Gastroesophageal sphincter (tissue), 3 donors: ENCODE measurements at regions not wholly inside any gene's neighbourhood (a gene's known extent, or its start where the extent isn't known, plus 50 kb on each side); places are given as distances from the start of the nearest gene placed in this dataset.

Experiments
- CTCF ChIP-seq, 4 experiments: fragments of 200-600 bp in 2 of 4; fragments of 450-650 bp in 2 of 4; sonication (generic) in 1 of 4; IDR thresholded peaks; one replicate each; pipeline ENCODE4 v1.5.1; 2017 to 2019; ENCODE audit warnings: antibody characterized with exemption in 4 of 4, mild to moderate bottlenecking in 2 of 4, moderate library complexity in 2 of 4
- EP300 ChIP-seq: sonication (generic); formaldehyde crosslinking; IDR thresholded peaks from one replicate; pipeline ENCODE4 v1.6.1; 2017; ENCODE audit warnings: antibody characterized with exemption, mild to moderate bottlenecking
- POLR2A ChIP-seq, 2 donors: fragments of 450-650 bp; IDR thresholded peaks; one replicate each; pipeline ENCODE4 v1.6.1; 2017; ENCODE audit warnings: antibody characterized with exemption in 2 of 2, mild to moderate bottlenecking in 2 of 2, moderate library complexity in 1 of 2
- POLR2AphosphoS5 ChIP-seq: sonication (generic); formaldehyde crosslinking; IDR thresholded peaks from one replicate; pipeline ENCODE4 v1.6.1; 2017; ENCODE audit warnings: antibody characterized with exemption

DNA sequence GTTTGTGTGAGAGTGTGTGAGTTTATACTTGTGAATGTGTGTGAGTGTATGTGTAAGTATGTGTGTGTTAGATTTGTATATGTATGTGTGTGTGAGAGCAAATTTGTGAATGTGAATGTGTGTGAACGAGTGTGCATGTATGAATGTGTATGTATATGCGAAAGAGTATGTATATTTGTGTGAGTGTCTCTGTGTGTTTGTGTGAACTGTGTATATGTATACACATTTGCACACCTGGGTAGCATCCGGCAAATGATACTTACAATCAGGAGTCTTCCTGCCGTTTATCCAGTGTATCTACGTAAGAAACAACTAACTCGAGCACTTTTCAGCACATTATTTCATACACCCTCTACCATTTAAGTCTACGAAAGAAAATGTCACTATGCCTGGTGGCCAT lies 487.4 kb downstream of the TNS3 start:
- TF ChIP-seq CTCF (IDR thresholded peaks at IDR 0.05), result no peak
- TF ChIP-seq POLR2A (IDR thresholded peaks at IDR 0.05), result no peak
- no peak for TF ChIP-seq EP300
- TF ChIP-seq POLR2AphosphoS5, result no peak
